GM18870 (cell line): ENCODE measurements at regions not wholly inside any gene's neighbourhood (a gene's known extent, or its start where the extent isn't known, plus 50 kb on each side); places are given as distances from the start of the nearest gene placed in this dataset.

Source experiments
- ATAC-seq: cut with Tn5 transposase; IDR thresholded peaks from one replicate; pipeline ENCODE4 v1.9.1; 2021; ENCODE audit warnings: moderate library complexity; ENCODE audit not compliant: unreplicated experiment

GRCh38 chr3:67286586-67286985, 288.5 kb downstream of the KBTBD8 start:
- ATAC-seq: no peak

- no peak for ATAC-seq
These were observed 290.5 kb downstream of the KBTBD8 start for GRCh38 chr3:67288466-67289106.

DNA sequence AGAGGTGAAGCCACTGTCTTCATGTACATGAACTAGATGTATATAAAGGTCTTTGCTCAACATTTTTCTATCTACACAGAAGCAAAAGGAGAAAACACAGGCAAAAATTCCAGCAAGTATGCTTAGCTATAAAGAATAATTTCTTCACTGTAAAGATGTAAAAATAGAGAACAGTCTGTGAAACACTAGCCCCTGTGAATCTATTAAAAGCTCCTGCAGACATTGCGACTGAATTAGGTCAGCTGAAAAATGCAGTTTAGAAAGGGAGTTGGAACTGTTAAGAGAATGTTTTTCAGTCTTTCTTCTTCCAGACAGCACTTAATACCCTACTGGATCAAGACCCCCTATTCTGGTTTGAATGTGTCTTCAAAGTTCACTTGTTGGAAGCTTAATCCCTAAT, 291.5 kb downstream of the KBTBD8 start:
- ATAC-seq: no peak

DNA sequence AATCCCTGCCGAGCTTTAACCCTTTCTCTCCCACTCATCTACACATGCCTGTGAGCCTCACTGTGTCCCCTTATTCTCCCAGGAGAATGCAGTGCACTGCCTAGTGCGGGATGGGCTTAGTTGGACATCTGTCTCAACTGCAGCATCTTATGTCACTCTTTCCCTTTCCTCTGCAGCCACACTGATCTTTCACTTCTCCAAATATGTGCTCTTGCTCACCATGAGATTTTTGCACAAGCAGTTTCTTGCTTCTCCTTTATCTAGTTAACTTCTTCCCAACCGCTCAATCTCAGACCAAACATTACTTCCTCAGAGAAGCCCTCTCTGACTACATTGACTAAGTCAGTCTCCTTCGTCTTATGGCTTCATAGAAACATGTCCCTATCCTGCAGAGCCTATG, 292.3 kb downstream of the KBTBD8 start:
- peak; percentile 55 for ATAC-seq

DNA sequence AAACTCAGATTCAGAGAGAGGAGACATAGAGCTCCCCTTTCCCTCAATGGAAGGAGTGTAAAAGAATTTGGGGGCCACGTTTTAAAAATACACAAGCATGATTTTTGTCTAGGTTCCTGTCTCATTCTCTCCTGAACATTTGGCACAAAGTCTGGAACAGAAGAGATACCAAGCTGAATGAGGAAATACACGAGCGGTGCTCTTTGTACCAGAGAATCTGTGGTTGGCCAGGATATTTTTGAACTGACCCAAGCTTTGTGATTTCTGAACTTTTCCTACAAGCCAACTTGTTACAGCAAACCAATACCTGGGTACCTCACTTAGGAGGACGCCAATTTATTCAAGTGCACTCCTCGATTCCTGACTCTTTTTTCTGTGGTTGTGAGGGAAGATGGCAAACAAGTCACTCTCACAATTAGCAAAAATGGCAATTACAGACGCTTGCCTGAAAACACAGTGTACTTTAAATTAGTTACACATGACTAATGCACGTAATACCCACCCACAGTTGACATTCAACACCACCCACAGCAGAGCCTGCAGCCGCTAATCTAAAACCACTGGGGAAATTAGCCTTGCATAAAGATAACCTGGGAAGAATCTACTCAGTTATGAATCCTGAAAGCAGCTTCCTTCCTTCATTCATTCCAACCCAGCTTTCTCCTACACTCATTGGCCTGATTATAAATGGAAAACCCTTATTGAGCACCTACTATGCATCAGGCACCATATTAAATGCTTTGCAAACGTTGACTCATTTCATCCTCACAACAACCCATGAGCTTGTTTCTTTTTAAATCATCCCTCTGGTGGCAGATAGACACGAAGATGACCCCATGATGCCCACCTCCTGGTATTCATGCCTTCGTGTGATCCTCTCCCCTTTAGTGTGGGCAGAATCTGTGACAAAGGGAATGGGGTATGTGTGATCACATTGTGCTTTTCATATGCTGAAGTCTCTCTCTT, 293.5 kb downstream of the KBTBD8 start:
- no peak for ATAC-seq

- ATAC-seq: no peak
These were observed 294.4 kb downstream of the KBTBD8 start for GRCh38 chr3:67292356-67293121.

- no peak for ATAC-seq
These were observed 296.2 kb downstream of the KBTBD8 start for GRCh38 chr3:67294341-67294740.

GRCh38 chr3:67296039-67296892, 298.2 kb downstream of the KBTBD8 start:
- ATAC-seq: no peak

- ATAC-seq: no peak
These were observed 299.8 kb downstream of the KBTBD8 start for GRCh38 chr3:67297715-67298475.

- ATAC-seq: no peak
These were observed 303.4 kb downstream of the KBTBD8 start for GRCh38 chr3:67301556-67301955.

DNA sequence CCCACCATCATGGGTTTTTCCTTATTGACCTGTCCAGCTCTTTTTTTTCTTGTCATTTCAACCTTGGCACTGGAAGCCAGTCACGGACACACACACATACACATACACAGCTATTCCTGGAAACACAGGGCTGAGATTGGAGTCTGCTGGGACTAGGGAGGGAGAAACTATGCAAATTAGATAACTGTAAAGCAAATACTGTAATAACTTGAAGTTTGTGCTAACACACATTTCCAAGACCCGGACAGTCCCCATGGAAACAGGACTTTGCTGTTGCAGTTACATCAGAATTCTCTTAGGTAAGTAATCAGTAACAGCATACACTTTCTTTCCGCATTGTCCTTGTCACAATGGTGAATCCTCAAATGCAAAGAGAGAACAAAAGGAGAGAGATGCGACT, 304.4 kb downstream of the KBTBD8 start:
- no peak for ATAC-seq

- no peak for ATAC-seq
These were observed 307.1 kb downstream of the KBTBD8 start for GRCh38 chr3:67305160-67305559.

DNA sequence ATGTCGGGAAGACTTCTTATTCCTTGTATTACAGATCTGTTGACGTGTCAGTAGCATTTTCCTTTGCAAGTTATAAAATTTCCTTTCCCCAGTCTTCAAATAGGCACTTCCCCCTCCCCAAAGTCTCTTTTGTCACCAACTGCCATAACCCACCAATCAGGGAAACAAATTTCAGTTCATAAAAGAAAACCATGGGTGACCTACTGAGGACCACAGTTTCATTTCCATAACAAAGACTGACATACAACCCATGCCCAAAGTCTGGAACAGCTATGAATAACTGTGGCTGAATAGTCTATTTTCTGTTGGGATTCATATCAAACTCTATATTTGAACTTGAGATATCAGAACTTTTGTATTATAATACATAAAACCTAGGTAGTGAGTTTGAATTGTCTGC, 307.8 kb downstream of the KBTBD8 start:
- ATAC-seq: no peak

GRCh38 chr3:67311440-67311839, 313.3 kb downstream of the KBTBD8 start:
- no peak for ATAC-seq

DNA sequence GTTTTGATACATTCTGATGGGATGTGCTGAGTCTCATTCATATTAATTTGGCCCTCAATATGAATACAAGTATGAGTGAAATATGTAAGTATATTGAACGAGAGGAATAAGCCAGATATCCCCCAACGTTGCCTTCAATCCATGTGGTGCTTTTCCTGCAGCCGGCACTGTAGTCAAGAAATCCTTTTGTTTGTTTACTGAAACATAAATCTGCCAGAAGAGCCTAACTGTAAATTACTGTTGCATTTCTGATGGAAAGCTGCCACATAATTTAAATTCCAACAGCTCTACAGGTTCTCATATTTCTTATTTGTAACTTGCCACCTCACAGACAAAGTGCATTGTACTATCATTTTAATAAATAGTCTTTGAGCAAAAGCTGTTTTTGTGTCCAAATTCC, 314.0 kb downstream of the KBTBD8 start:
- ATAC-seq: no peak

GRCh38 chr3:67318162-67318561, 320.1 kb downstream of the KBTBD8 start:
- ATAC-seq: no peak

DNA sequence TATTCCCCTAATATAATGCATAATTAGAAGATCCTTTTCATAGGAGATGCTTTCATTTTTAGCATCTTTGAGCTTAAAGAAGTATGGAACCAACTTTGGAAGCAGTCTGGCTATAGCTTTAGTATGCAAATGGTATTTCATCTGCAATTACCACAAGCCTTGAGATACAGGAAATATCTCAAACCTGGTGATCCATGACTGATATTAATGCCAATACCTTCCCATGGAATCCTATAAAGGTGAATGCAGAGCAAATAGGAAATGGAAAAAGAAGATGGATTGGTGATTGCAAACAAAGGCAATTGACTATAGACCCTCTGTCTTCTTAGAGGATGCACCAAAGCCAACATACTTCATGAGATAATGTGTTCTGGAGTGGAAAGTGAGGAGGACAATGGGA, 326.4 kb downstream of the KBTBD8 start:
- ATAC-seq: no peak
